DOHH2 (cell line): ENCODE measurements at regions not wholly inside any gene's neighbourhood (a gene's known extent, or its start where the extent isn't known, plus 50 kb on each side); places are given as distances from the start of the nearest gene placed in this dataset.

Experiments used
- H3F3A ChIP-seq: fragments of 200-600 bp; sonication (generic), shearing (Covaris generic); 2 replicates; pipeline ENCODE4 v1.6.0; 2016; ENCODE audit warnings: antibody characterized with exemption, mild to moderate bottlenecking; ENCODE audit not compliant: control insufficient read depth, insufficient read depth
- H3K27ac ChIP-seq: fragments of 200-600 bp; sonication (generic); 2 replicates; pipeline ENCODE4 v1.5.1; 2014; ENCODE audit warnings: low read depth, mild to moderate bottlenecking, low read length, moderate library complexity
- H3K27me3 ChIP-seq: fragments of 200-600 bp; sonication (generic); 2 replicates; pipeline ENCODE4 v1.6.1; 2014; ENCODE audit warnings: mild to moderate bottlenecking, low read length, mixed read lengths; ENCODE audit not compliant: control insufficient read depth
- H3K36me3 ChIP-seq: fragments of 200-600 bp; sonication (generic); 2 replicates; pipeline ENCODE4 v1.6.1; 2014; ENCODE audit warnings: mild to moderate bottlenecking, low read length, moderate library complexity, mixed read lengths; ENCODE audit not compliant: control insufficient read depth
- H3K4me1 ChIP-seq: fragments of 200-600 bp; sonication (generic); 2 replicates; pipeline ENCODE4 v1.6.1; 2014; ENCODE audit warnings: mild to moderate bottlenecking, low read length, mixed read lengths; ENCODE audit not compliant: control insufficient read depth
- H3K4me2 ChIP-seq: fragments of 200-600 bp; sonication (generic); 2 replicates; pipeline ENCODE4 v1.6.0; 2014; ENCODE audit warnings: mild to moderate bottlenecking, low read length, moderate library complexity
- H3K4me3 ChIP-seq: fragments of 200-600 bp; sonication (generic); 2 replicates; pipeline ENCODE4 v1.5.1; 2014; ENCODE audit warnings: mild to moderate bottlenecking, low read length, mixed read lengths
- H3K79me2 ChIP-seq: fragments of 200-600 bp; sonication (generic); 2 replicates; pipeline ENCODE4 v1.6.1; 2014; ENCODE audit warnings: mild to moderate bottlenecking, low read length, mixed read lengths; ENCODE audit not compliant: control insufficient read depth
- H3K9me2 ChIP-seq: fragments of 200-600 bp; sonication (generic); replicated peaks from 2 replicates; pipeline ENCODE4 v1.6.1; 2014; ENCODE audit warnings: mild to moderate bottlenecking, low read length, mixed read lengths; ENCODE audit not compliant: control insufficient read depth
- H3K9me3 ChIP-seq: fragments of 200-600 bp; sonication (generic); 2 replicates; pipeline ENCODE4 v1.6.1; 2014; ENCODE audit warnings: antibody characterized with exemption, low read length, mixed read lengths; ENCODE audit not compliant: control insufficient read depth, insufficient read depth
- H4K20me1 ChIP-seq: fragments of 200-600 bp; sonication (generic); 2 replicates; pipeline ENCODE4 v1.6.0; 2014; ENCODE audit warnings: low read depth, mild to moderate bottlenecking, antibody characterized with exemption, low read length, moderate library complexity; ENCODE audit not compliant: control insufficient read depth, insufficient read depth
- CTCF ChIP-seq: fragments of 200-600 bp; sonication (generic); IDR thresholded peaks from one replicate; pipeline ENCODE4 v1.5.1; 2014; ENCODE audit warnings: antibody characterized with exemption, mild to moderate bottlenecking, low read depth, low read length; ENCODE audit not compliant: poor library complexity, severe bottlenecking
- EZH2phosphoT487 ChIP-seq: fragments of 200-600 bp; sonication (generic); IDR thresholded peaks from 2 replicates; pipeline ENCODE4 v1.6.1; 2017; ENCODE audit warnings: borderline replicate concordance, mild to moderate bottlenecking, antibody characterized with exemption, low read length, moderate library complexity, mixed read lengths

- Histone ChIP-seq H3K9me2 (no peaks in the 10 kb centered on the region), H3K79me2 (no peaks in the 10 kb centered on the region), H3K9me3 (no peaks in the 10 kb centered on the region), H4K20me1 (no peaks in the 10 kb centered on the region), H3F3A (no peaks in the 10 kb centered on the region), H3K27me3 (peaks cover 7% of the 10 kb centered on the region), H3K27ac (no peak overlapping the region), H3K4me3 (no peak overlapping the region), H3K4me2 (no peak overlapping the region), H3K4me1 (no peaks in the 10 kb centered on the region), H3K36me3 (no peaks in the 10 kb centered on the region)
- TF ChIP-seq EZH2phosphoT487 = no peak
- TF ChIP-seq CTCF = no peak
Observed at GRCh38 chr14:65937079-65937959, 524.8 kb downstream of the FUT8 start.

- Histone ChIP-seq H3K4me1 (no peaks in the 10 kb centered on the region), H3K27me3 (peaks cover 7% of the 10 kb centered on the region), H3K27ac (no peak overlapping the region), H4K20me1 (no peaks in the 10 kb centered on the region), H3K4me2 (no peak overlapping the region), H3K9me3 (no peaks in the 10 kb centered on the region), H3K4me3 (no peak overlapping the region), H3F3A (no peaks in the 10 kb centered on the region), H3K9me2 (no peaks in the 10 kb centered on the region), H3K36me3 (no peaks in the 10 kb centered on the region), H3K79me2 (no peaks in the 10 kb centered on the region)
- TF ChIP-seq CTCF = no peak
- no peak for TF ChIP-seq EZH2phosphoT487
Observed at GRCh38 chr14:65937960-65938316, 525.4 kb downstream of the FUT8 start.

- Histone ChIP-seq H3K4me1 (no peaks in the 10 kb centered on the region), H3K9me2 (no peaks in the 10 kb centered on the region), H3F3A (no peaks in the 10 kb centered on the region), H3K27me3 (peaks cover 10% of the 10 kb centered on the region), H3K9me3 (no peaks in the 10 kb centered on the region), H3K4me2 (no peak overlapping the region), H3K36me3 (no peaks in the 10 kb centered on the region), H3K27ac (no peak overlapping the region), H3K4me3 (no peak overlapping the region), H3K79me2 (no peaks in the 10 kb centered on the region), H4K20me1 (no peaks in the 10 kb centered on the region)
- TF ChIP-seq EZH2phosphoT487 (no peak), CTCF (no peak)
Observed at GRCh38 chr14:65938738-65939137, 526.2 kb downstream of the FUT8 start.
